ENCODE measurements at regions not wholly inside any gene's neighbourhood (a gene's known extent, or its start where the extent isn't known, plus 50 kb on each side); places are given as distances from the start of the nearest gene placed in this dataset.

- no peak for DNase-seq (ENCODE audit: low spot score)
- no peak for FAIRE-seq
Measured at GRCh38 chr6:167769408-167770190, 57.1 kb upstream of the AFDN start.

GRCh38 chr6:167770291-167770955 is 56.3 kb upstream of the AFDN start:
- FAIRE-seq: no peak
- DNase-seq (ENCODE audit: low spot score): no peak

DNA sequence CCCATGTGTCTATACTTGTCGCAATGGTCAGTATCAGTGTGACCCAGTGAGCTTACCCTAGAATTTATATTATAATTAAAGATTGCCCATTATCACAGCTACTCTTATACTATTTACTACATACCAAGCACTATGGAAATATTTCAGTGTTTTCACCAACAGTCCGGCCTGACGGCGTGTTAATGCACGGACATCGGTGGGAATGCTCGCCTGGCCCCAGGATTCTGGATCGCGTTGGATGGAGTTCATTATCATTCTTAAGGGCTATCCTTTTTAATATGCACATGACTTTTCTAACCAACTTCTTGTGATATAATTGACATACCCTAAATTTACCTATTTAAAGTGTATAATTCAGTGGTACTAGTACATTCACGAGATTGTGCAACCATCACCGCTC is 51.8 kb upstream of the AFDN start:
- FAIRE-seq: no peak
- no peak for DNase-seq (ENCODE audit: low spot score)

GRCh38 chr6:167776906-167777627 is 49.6 kb upstream of the AFDN start:
- FAIRE-seq (no peak), DNase-seq (ENCODE audit: low spot score) (no peak)

All from RCC 7860 (cell line).